Body of pancreas (tissue), 4 donors: ENCODE measurements at regions not wholly inside any gene's neighbourhood (a gene's known extent, or its start where the extent isn't known, plus 50 kb on each side); places are given as distances from the start of the nearest gene placed in this dataset.

Source experiments
- POLR2A ChIP-seq, 3 donors: fragments of 450-650 bp; IDR thresholded peaks; one replicate each; pipeline ENCODE4 v1.6.1; 2016; ENCODE audit warnings: antibody characterized with exemption in 3 of 3, mild to moderate bottlenecking in 2 of 3
- TF ChIP-seq, protein P1 (sequence below), 7 experiments: fragments of 450-650 bp in 4 of 7; fragments of 200-600 bp in 3 of 7; sonication (generic) in 3 of 7; IDR thresholded peaks; one replicate each; pipeline ENCODE4 v1.5.1; 2016 to 2019; ENCODE audit warnings: antibody characterized with exemption in 7 of 7

DNA sequence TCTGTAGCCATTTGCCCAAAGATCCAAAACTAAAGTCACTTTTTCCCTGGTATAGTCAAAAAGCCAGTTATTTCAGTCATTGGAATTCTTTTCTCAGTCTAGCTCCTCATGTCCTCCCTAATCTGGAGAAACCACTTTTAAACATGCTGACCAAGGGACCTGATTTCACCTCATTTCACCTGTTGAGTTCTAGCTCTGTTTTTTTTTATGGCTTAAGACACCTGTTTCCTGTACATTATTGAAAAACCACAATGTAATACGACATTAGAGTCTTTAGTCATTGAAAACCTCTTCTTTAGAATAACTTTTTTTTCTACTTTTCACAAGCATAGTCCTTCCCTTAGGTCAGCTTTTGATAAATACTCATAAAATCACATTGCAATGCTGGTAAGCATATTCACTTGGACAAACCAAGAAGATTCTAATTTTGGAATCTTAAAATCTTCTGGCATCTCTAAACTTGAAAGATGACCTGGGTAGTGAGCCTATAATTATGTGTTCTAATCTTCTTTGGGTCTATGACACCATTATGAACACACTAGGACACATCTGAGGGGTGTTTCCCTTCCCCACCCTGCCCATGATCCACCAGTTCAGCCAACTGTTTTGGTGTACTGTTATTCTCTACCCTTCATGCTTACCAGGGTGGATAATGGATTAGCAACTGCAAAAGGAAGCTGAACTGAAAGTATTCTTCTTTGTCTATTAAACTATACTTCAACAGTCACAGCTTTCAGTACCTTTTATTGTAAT lies 103.5 kb upstream of the FXR1 start:
- TF ChIP-seq, protein P1, sequence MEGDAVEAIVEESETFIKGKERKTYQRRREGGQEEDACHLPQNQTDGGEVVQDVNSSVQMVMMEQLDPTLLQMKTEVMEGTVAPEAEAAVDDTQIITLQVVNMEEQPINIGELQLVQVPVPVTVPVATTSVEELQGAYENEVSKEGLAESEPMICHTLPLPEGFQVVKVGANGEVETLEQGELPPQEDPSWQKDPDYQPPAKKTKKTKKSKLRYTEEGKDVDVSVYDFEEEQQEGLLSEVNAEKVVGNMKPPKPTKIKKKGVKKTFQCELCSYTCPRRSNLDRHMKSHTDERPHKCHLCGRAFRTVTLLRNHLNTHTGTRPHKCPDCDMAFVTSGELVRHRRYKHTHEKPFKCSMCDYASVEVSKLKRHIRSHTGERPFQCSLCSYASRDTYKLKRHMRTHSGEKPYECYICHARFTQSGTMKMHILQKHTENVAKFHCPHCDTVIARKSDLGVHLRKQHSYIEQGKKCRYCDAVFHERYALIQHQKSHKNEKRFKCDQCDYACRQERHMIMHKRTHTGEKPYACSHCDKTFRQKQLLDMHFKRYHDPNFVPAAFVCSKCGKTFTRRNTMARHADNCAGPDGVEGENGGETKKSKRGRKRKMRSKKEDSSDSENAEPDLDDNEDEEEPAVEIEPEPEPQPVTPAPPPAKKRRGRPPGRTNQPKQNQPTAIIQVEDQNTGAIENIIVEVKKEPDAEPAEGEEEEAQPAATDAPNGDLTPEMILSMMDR (IDR thresholded peaks at IDR 0.05) = no peak
- TF ChIP-seq POLR2A (IDR thresholded peaks at IDR 0.05) = no peak
